Keratinocyte (primary cell): ENCODE measurements at regions not wholly inside any gene's neighbourhood (a gene's known extent, or its start where the extent isn't known, plus 50 kb on each side); places are given as distances from the start of the nearest gene placed in this dataset.

Source experiments
- DNase-seq: peaks from one replicate; pipeline ENCODE4 v3.0.0-alpha.2; 2011; ENCODE audit warnings: low read depth, missing footprints, low spot score
- FAIRE-seq: peaks from 2 replicates; lab custom pipeline; 2011; peaks lifted over from hg19 to GRCh38; lab: Jason Lieb, UNC
- H2AFZ ChIP-seq: 2 replicates; pipeline ENCODE4 v1.6.0; 2012; ENCODE audit warnings: low read length, control low read depth, inconsistent platforms; ENCODE audit not compliant: control insufficient read depth
- H3K27ac ChIP-seq: 2 replicates; pipeline ENCODE4 v1.5.1; 2011; ENCODE audit warnings: low read length; ENCODE audit not compliant: control insufficient read depth, insufficient read depth
- H3K27me3 ChIP-seq: 3 replicates; pipeline ENCODE4 v1.6.0; 2011; ENCODE audit warnings: low read length; ENCODE audit not compliant: control insufficient read depth, insufficient read depth; ENCODE audit errors: extremely low read depth
- H3K36me3 ChIP-seq, 2 experiments: 2 replicates in 1 of 2; 3 replicates in 1 of 2; pipeline ENCODE4 v1.5.1; 2011; ENCODE audit warnings: low read length in 2 of 2, mild to moderate bottlenecking in 1 of 2; ENCODE audit not compliant: control insufficient read depth in 2 of 2, insufficient read depth in 2 of 2; ENCODE audit errors: extremely low read depth in 1 of 2
- H3K4me1 ChIP-seq: 3 replicates; pipeline ENCODE4 v1.5.1; 2011; ENCODE audit warnings: low read length; ENCODE audit not compliant: control insufficient read depth, insufficient read depth; ENCODE audit errors: extremely low read depth
- H3K4me2 ChIP-seq: 3 replicates; pipeline ENCODE4 v1.6.0; 2011; ENCODE audit warnings: low read depth, low read length; ENCODE audit not compliant: control insufficient read depth, insufficient read depth; ENCODE audit errors: extremely low read depth
- H3K4me3 ChIP-seq, 3 experiments: fragments of 200-600 bp in 1 of 3; sonication (generic) in 1 of 3; 2 replicates in 2 of 3; 3 replicates in 1 of 3; pipeline ENCODE4 v1.5.1; 2011 to 2016; ENCODE audit warnings: low read length in 3 of 3, mild to moderate bottlenecking in 3 of 3, control low read depth in 2 of 3, inconsistent platforms in 1 of 3, low read depth in 1 of 3, mixed read lengths in 1 of 3, mixed run types in 1 of 3, moderate library complexity in 1 of 3; ENCODE audit not compliant: control insufficient read depth in 2 of 3, insufficient read depth in 2 of 3; ENCODE audit errors: extremely low read depth in 1 of 3
- H3K79me2 ChIP-seq: 2 replicates; pipeline ENCODE4 v1.6.0; 2012; ENCODE audit warnings: low read length; ENCODE audit not compliant: control insufficient read depth, insufficient read depth
- H3K9ac ChIP-seq: 3 replicates; pipeline ENCODE4 v1.6.0; 2011; ENCODE audit warnings: low read length; ENCODE audit not compliant: control insufficient read depth, insufficient read depth; ENCODE audit errors: extremely low read depth
- H3K9me1 ChIP-seq: 3 replicates; pipeline ENCODE4 v1.6.0; 2011; ENCODE audit warnings: low read length; ENCODE audit not compliant: control insufficient read depth, insufficient read depth; ENCODE audit errors: extremely low read depth
- H3K9me3 ChIP-seq: 2 replicates; pipeline ENCODE4 v1.5.1; 2012; ENCODE audit warnings: low read depth, low read length; ENCODE audit not compliant: control insufficient read depth
- H4K20me1 ChIP-seq: 3 replicates; pipeline ENCODE4 v1.6.0; 2011; ENCODE audit warnings: low read length; ENCODE audit not compliant: control insufficient read depth, insufficient read depth; ENCODE audit errors: extremely low read depth
- EZH2 ChIP-seq: IDR thresholded peaks from one replicate; pipeline ENCODE4 v1.6.1; 2012; ENCODE audit warnings: inconsistent platforms, mild to moderate bottlenecking, low read length, moderate library complexity
- dilution Hi-C: fragments of 300-500 bp; cut with MboI; formaldehyde crosslinking; loops from one replicate; pipeline ENCODE4 v1.7.0; 2020; ENCODE audit warnings: low sequenced_read_pairs; ENCODE audit not compliant: extremely low pct_ligation_motif_present
- TF ChIP-seq, protein P1 (sequence below), 3 experiments: IDR thresholded peaks in 1 of 3; conservative IDR thresholded peaks in 1 of 3; optimal IDR thresholded peaks in 1 of 3; 2 replicates in 2 of 3; 3 replicates in 1 of 3; pipeline versions ENCODE3 to v1.5.1; 2011; ENCODE audit warnings: low read length in 3 of 3, mild to moderate bottlenecking in 3 of 3, moderate library complexity in 2 of 3, control low read depth in 1 of 3, inconsistent platforms in 1 of 3; ENCODE audit not compliant: insufficient read depth in 2 of 3; ENCODE audit errors: extremely low read depth in 1 of 3

GRCh38 chr10:126734967-126735366 is 64.5 kb upstream of the C10orf90 start:
- H3K27ac ChIP-seq: no peak overlapping the region
- H3K9me1 ChIP-seq: no peaks in the 10 kb centered on the region
- FAIRE-seq (no peak), DNase-seq (no peak)
- no peak overlapping the region for H3K4me2 ChIP-seq
- no peaks in the 10 kb centered on the region for H3K36me3 ChIP-seq
- dilution Hi-C loops: no loop called here
- no peak overlapping the region for H3K9ac ChIP-seq
- no peaks in the 10 kb centered on the region for H3K79me2 ChIP-seq
- no peaks in the 10 kb centered on the region for H3K4me1 ChIP-seq
- no peak overlapping the region for H3K4me3 ChIP-seq
- H2AFZ ChIP-seq: no peak overlapping the region
- no peaks in the 10 kb centered on the region for H3K9me3 ChIP-seq
- H4K20me1 ChIP-seq: no peaks in the 10 kb centered on the region
- TF ChIP-seq, protein P1, sequence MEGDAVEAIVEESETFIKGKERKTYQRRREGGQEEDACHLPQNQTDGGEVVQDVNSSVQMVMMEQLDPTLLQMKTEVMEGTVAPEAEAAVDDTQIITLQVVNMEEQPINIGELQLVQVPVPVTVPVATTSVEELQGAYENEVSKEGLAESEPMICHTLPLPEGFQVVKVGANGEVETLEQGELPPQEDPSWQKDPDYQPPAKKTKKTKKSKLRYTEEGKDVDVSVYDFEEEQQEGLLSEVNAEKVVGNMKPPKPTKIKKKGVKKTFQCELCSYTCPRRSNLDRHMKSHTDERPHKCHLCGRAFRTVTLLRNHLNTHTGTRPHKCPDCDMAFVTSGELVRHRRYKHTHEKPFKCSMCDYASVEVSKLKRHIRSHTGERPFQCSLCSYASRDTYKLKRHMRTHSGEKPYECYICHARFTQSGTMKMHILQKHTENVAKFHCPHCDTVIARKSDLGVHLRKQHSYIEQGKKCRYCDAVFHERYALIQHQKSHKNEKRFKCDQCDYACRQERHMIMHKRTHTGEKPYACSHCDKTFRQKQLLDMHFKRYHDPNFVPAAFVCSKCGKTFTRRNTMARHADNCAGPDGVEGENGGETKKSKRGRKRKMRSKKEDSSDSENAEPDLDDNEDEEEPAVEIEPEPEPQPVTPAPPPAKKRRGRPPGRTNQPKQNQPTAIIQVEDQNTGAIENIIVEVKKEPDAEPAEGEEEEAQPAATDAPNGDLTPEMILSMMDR (optimal IDR thresholded peaks at IDR 0.05 in 1 of 3, IDR thresholded peaks at IDR 0.05 in 1 of 3, conservative IDR thresholded peaks at IDR 0.05 in 1 of 3; ENCODE audit: extremely low read depth in 1 of 3, insufficient read depth in 2 of 3, low read length in 3 of 3): no peak
- no peak for TF ChIP-seq EZH2
- no peaks in the 10 kb centered on the region for H3K27me3 ChIP-seq

- no peaks in the 10 kb centered on the region for H3K36me3 ChIP-seq
- no peak overlapping the region for H3K4me2 ChIP-seq
- H3K27ac ChIP-seq: no peak overlapping the region
- no peak for DNase-seq
- no peak for FAIRE-seq
- H3K9me3 ChIP-seq: no peaks in the 10 kb centered on the region
- H3K4me3 ChIP-seq: no peak overlapping the region
- H4K20me1 ChIP-seq: no peaks in the 10 kb centered on the region
- no peak for TF ChIP-seq EZH2
- TF ChIP-seq, protein P1 (optimal IDR thresholded peaks at IDR 0.05 in 1 of 3, IDR thresholded peaks at IDR 0.05 in 1 of 3, conservative IDR thresholded peaks at IDR 0.05 in 1 of 3; ENCODE audit: extremely low read depth in 1 of 3, insufficient read depth in 2 of 3, low read length in 3 of 3): no peak
- no peaks in the 10 kb centered on the region for H3K27me3 ChIP-seq
- no peaks in the 10 kb centered on the region for H3K9me1 ChIP-seq
- H3K79me2 ChIP-seq: no peaks in the 10 kb centered on the region
- no peaks in the 10 kb centered on the region for H3K4me1 ChIP-seq
- dilution Hi-C loops: no loop called here
- H3K9ac ChIP-seq: no peak overlapping the region
- H2AFZ ChIP-seq: no peak overlapping the region
These were observed 65.6 kb upstream of the C10orf90 start for GRCh38 chr10:126736142-126736541.
